ENCODE measurements at regions not wholly inside any gene's neighbourhood (a gene's known extent, or its start where the extent isn't known, plus 50 kb on each side); places are given as distances from the start of the nearest gene placed in this dataset.
"Not testable (repeated sequence)": the region's sequence is repeated elsewhere in the genome, so short reads cannot be mapped to it uniquely, and the experiment has no call there.

DNA sequence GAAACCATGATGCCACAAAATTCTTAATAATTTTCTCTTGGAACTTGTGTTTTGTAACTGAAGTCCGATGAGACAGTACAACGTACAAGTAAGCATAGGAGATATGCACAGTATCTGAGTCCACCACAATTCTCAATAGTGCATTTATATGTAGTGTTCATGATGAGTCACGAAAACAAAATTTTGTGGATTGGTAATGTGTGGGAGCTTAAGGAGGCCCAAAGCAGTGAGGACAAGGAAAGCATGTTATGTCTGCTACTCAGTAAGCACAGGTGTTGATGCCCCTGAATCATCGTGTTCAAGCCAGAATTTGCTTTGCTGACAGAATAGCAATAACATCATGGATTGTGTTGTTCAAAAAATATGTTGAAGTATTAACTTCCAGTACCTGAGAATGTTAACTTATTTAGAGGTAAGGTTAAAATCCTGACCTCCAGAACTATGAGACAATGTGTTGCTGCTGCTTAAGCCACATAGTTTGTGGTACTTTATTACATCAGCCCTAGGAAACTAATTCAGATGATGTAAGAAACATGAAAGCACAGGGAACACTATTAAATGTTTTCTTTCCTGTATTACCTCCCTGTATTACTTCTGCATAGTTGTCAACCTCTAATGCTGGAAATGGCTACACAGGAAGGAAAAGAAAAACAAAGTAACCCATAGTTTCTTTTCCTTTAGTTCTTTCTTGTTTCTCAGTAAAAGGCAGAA lies 201.3 kb downstream of the SLITRK6 start:
- DNase-seq, result no peak

DNA sequence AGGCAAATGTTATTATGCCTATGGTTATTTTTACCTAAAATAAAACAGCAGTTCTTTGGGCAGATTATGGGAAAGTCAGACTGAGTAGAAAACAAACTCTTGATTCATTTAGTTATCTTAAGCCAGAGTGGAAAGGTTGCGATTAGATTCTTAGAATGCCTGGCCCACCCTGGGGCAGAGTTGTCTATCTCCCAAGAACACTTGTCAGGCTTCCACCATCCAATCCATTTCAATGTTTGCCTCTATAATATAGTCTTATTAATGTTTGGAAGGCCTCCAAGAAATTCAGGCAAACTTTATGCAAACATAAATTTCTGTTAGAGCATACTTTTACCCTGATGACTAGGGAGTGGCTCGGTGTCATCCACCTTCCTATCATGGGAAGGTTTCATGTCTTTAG lies 207.0 kb downstream of the SLITRK6 start:
- no peak for DNase-seq

DNA sequence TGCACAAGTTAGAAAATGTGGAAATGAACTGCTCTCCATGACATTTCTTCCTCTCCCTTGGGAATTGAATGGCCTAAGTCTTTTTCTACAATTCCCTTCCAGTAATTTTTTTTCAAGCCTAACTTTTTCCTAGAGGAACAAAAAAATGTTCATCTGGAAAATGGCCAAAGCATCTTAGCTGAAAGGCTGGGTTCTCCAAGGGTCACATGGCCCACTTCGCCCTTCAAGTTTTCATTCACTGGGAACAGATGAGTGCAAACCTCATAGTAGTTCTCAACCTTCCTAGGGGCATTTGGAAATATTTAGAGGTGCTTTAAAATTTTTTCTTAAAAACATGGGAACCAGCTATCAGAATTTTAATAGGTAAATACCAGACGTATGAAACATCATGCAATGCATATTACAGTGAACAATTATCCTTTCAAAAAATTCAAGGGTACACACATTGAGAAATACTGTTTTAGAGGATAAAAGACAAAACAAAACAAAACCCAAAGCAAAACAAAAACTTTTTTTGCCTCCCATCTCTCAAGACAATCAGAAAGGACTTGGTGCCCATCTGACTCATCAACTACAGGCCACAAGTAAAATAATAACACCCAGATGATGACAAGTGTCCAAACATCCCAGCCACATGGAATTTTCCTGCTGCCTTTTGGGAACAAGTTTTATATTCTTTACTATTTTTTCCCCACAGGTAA lies 208.8 kb downstream of the SLITRK6 start:
- no peak for DNase-seq

DNA sequence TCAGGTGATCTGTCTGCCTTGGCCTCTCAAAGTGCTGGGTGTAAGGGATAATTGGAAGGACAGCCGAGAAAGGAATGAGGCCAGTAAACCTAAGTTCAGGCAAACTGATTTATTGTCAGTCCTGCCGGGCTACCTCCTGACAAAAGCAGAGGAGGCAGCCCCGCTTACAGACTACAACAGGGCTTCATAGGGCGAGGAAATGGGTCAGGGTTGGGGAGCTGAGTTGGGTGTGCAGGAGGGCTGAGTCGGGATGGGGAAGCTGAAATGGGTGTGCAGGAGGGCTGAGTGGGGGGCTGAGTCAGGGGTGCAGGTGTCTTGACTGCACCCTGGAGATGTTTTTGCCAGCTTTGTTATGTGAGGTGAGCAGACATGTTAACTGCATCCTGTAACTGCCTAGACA lies 210.2 kb downstream of the SLITRK6 start:
- DNase-seq, result no peak

DNA sequence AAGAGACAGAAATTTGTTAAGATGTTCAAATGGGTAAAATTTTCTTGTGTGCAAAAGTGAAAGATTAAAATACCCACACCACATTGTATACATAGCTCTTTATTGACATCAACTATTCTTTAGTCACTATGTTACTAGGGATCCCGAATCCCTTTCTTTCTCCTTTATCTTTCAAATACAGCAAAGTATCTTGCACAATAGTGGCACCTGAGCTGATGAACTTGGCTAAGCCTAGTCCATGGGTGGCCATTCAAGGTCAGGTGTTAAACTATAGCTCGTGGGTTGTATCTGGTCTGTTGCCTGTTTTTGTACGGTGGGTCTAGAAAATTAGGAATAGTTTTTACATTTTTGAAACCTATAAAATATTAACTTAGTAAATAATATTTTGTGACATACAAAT lies 210.9 kb downstream of the SLITRK6 start:
- no peak for DNase-seq

DNA sequence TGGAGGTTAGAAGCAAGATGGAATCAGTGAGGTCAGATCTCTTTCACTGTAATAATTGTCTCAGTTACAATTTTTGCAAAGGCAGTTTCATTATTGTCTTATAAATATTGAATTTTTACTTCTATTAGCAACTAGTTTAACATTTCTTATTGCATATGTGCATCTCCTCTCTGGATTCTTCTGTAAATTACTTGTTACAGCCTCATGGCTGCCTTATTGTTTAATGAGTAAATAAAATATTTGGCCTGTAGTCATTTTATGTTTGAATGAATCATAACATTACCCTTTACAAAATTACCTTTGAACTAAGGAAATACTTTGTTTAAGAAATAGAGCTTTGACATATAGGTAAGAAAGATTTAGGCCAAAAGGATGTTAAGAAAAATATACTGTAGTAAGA lies 212.4 kb downstream of the SLITRK6 start:
- no peak for DNase-seq

DNA sequence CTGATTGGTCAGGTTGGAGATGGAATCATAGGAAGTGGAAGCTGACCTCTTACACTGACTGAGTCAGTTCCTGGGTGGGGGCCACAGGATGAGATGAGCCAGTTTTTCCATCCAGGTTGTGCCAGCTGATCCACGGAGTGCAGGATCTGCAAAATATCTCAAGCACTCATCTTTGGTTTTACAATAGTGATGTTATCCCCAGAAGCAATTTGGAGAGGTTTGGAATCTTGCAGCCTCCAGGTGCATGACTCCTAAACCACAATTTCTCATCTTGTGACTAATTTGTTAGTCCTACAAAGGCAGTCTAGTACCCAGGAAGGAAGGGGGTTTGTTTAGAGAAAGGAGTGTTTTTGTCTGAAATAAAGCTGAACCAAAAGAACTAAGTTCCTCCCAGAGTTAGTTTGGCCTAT lies 212.8 kb downstream of the SLITRK6 start:
- DNase-seq, result no peak

DNA sequence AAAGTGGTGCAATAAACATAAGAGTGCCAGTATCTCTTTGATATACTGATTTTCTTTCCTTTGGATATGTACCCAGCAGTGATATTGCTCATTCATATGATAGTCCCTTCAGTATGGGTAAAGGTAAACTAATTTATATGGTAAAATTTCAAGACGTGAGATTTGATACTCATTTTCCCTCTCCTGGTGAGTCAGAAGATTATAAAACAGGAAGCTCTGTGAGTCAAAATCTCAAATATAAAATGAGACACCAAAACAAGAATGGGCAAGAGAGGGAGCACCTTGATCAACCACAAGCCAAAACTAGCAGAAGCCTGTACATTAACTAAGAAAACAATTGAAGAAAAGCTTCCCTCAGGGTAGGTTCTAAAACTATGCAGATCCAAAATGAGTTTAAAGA lies 216.3 kb downstream of the SLITRK6 start:
- no peak for DNase-seq

DNA sequence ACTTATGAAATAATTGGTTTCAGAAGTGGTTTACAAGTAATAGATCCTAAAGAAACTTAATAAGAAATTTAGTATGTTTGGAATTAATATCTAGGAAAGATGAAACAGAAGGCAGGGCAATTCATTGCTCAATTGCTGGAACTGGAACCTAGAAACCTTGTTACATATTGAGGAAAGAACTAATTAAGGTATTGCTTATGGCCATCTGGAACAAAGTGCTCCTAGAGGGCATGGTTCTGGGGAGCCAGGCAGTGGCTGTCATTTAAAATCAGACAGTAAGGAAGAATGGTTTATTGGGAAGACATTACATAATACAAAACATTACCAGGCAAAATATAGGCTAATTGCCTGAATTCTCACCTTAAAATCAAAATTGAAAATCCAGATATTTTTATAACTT lies 224.1 kb downstream of the SLITRK6 start:
- DNase-seq, result no peak

DNA sequence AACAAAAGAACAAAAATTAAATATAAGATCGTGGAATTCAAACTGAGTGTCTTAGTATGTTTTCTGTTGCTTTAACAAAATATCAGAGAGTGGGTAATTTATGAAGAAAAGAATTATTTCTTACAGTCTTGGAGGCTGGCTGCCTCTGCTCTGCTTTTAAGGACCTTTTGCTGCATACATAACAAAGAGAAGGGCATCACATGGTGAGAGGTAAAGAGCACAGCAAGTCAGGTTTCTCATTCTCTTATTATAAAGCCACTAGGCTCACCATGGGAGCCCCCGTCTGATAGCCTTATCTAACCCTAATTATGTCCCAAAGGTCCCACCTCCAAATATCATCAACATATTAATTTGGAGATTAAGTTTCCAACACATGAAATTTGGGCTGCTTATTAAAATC lies 231.3 kb downstream of the SLITRK6 start:
- no peak for DNase-seq

DNA sequence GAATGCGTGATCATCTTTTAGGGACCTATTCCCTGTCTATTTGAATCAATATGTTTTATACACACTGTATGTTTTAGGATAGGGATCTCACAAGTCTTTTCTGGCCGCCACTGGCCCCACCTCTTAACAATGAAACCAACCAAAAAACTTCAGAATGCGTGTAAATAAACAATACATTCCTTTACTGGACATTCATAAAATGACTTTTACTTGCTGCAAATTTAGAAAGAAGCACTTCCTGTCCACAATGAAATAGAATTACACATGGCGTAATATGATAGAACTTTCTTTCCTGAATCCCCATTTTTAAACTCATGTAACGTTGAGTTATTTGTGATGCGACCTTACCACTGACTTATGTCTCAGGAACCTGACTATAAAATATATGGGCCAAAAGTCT lies 233.6 kb downstream of the SLITRK6 start:
- no peak for DNase-seq

DNA sequence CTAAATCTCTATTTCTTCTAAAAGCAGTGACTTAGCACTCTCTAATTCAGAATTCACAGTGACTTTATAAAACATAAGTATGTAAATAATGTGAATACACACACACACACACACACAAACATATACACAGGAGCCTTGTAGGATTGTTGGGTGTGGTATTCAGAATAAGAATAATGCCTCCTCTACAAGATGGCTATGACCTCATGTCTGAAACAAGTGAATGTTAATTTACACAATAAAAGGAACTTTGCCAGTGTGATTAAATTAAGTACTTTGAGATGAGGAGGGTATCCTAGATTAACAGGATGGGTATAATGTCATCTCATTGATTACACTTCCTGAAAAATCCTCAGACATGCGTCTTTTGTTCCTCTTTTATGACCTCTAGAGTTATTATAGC lies 234.6 kb downstream of the SLITRK6 start:
- no peak for DNase-seq

DNA sequence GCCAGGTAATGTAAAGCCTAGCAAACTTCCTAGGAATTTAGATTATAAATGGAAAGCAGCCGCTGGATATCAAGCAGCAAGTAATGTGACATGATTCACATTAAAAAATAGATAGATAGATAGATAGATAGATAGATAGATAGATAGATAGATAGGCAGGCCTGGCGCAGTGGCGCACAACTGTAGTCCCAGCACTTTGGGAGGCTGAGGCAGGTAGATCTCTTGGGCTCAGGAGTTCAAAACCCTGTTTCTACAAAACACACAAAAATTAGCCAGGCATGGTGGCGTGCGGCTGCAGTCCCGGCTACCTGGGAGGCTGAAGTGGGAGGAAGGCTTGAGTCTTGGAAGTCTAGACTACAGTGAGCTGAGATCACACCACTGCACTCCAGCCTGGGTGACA lies 236.9 kb downstream of the SLITRK6 start:
- no peak for DNase-seq

DNA sequence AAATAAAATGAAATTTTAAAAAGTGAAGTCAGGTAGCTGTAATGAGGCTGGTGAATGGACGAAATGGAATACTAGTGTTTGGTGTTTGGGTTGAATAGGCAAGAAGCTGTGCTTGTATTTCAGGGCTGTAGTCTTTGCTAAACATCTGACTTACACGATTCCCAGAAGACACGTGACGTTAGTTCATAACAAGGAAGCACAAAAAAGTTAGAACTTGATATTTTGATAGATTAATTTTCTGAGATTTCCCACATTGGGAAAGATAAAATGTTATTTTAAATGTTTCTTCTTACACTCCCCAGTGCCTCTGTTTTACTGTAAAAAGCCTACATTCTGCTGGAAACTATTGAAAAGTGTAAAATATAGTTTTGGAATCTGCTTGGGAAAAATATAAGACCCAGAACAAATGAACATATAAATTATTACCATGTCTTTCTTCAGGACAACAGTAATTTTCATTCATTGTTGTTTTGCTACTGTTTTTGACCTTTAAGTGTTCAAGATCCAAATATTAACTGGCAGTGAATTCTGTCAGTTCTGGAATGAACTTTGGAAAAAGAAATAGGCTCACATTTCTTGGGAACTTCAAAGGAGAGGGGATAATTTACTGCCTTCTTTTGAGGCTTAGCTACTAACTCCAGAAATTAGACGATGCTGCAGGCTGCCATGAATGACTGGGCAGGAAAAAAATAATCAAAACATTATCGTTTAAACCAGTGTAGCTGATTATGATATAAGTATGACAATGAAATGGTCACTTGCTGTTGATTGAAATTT lies 241.3 kb downstream of the SLITRK6 start:
- DNase-seq, result no peak

DNA sequence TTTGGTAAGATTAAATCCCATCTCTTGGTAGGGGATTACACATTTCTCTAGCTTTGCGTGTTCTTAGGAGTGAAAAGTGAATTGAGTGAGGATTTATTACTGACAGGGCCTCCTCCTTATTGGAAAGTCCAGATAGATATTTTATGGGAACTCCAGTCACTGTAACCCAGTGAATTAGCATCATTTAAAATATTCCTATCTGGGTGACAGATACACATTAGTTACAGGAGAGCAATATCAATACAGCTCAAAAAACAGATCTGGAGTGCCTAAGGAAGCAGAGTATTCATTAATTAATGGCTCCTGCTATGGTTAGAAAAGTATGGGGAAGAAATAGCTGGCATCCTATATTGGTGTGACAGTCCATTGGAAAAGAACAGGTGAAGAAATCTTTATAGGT lies 248.2 kb downstream of the SLITRK6 start:
- no peak for DNase-seq

DNA sequence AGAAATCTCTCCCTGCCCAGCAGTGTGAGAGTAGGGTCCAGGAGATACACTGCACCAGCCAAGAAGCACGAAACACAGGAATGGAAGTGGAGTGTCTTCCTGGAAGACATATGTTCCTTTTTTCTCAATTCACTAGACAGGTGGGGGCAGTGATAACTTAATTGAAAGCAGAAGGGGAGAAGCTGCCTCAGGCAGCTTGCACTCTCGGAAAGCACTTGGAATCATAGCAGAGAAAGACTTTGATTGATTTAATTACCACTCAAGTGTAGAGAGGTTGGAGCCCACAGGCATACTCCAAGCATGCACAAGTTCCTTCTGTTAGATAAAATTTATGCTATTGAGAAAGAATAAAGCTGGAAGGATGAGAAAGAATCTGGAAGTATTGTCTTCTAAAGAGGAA lies 249.4 kb downstream of the SLITRK6 start:
- no peak for DNase-seq

DNA sequence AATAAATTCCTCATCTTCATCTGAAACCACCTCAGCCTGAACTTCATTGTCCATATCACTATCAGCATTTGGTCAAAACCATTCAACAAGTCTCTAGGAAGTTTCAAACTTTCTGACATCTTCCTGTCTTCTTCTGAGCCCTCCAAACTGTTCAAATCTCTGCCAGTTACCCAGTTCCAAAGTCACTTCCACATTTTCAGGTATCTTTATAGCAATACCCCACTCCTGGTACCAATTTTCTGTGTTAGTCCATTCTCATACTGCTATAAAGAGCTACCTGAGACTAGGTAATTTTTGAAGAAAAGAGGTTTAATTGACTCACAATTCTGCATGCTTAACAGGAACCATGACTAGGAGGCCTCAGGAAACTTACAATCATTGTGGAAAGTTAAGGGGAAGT lies 250.4 kb downstream of the SLITRK6 start:
- not testable (repeated sequence) for DNase-seq

DNA sequence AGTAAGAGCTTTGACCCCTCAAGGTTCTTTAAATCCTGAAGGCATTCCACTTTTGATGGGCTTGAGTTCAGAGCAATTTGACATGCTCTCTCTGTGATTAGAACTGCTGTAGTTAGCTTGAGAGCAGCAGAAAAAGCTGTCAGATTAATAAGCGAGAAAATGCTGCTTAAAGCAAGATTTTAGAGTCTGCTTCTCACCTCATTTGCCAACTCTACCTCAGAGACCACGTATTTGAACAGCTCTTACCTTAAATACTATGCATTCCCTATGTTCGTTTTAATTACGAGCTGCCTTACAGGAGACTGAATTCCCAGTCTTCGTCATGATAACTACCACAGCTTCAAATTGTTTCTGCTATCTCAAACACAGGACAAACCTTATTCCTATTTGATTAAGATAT lies 253.4 kb downstream of the SLITRK6 start:
- no peak for DNase-seq

DNA sequence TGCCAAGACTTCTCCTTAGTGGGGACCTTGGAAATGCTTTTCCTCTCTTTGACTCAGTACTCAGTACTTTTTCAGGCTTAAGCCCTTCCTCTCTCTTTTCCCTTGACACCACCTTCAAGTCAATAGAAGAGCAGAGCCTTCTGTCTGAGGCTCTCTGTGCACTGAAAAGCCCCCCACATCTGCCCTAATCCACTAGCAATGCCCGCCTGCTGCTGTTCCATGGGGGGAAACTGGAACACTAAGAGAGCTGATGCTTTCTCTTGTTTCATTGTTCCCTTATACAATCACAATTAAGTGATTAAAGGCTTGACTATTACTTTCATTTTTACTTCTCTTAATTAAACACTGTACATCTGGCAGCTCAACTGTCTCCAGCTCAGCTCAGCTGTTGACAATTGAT lies 254.5 kb downstream of the SLITRK6 start:
- no peak for DNase-seq

DNA sequence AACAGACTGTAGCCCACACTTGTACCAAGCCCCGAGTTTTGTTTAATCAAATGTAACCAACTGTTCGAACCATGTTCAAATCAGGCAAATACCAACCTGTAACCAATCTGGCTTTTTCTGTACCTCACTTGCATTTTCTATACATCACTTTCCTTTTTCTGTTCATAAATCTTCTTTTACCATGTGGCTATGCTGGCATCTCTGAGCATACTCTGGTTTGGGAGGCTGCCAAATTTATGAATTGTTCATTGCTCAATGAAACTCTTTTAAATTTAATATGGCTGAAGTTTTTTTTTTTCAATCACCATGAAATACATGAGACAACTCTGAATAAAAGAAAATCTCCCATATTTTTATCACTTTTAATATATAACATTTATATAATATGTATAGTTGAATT lies 256.1 kb downstream of the SLITRK6 start:
- no peak for DNase-seq

DNA sequence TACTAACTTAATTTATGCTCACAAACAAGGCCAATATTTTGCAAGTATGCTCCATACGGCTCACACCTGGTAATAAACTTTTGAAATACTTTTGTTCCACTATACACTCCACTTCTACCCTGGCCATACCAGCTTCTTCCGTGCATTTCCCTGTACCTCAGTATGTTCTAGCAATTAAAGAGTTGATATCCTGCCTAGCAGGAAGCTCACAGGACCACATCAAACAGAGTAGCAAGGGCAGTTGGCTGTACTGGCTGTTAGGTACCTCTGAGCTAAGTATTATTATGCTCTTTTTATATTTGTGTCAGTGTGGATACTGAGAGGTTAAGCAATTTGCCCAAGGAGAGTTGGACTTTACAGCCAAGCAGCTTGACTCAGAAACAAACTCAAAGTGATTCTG lies 257.7 kb downstream of the SLITRK6 start:
- DNase-seq, result no peak

DNA sequence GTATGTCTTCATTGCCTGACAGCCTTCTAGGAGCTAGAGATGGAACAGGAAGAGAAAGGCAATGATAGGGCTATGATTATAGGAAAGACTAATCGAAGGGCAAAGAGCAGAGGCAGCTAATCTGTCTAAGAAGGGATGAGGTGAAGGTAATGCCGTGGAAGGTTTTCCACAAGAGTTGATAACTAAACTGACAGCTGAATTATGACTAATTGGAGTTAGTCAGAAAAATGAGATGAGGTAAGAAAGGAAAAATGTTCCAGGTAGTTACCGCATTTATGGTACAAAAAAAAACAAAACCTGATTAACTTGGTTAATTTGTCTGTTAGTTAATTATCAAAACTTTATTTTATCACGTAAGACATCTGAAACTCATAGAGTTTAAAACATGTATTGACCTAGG lies 260.3 kb downstream of the SLITRK6 start:
- no peak for DNase-seq

DNA sequence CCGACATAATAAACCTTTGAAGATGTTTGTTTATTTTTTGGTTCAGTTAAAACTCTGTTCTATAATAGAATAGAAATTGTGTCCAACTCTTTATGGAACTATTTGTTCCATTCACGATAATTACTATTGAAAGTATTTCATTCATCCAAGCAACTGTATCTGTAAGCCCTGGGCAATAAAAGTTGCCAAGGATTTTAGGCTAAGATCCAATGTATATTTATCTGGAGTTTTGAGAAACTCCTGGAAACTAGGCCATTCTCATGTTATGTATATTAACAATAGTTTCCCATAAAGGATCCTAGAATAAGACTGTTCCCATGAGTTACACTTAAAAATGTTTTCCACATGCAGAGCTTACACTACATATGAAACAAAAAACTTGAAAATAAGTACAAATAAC lies 261.6 kb downstream of the SLITRK6 start:
- no peak for DNase-seq

DNA sequence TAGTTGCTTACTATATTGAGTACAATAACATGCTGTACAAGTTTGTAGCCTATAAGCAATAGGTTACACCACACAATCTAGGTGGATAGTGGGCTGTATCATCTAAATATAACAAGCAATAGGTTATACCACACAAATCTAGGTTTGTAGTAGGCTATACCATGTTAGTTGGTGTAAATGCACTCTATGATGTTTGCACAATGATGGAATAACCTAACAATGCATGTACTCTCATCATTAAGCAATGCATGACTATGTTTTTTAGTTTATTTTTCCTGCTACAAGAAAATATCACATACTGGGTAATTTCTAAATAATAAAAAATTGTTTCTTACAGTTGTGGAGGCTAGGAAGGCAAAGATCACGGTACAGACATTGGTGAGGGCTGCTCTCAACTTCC lies 262.5 kb downstream of the SLITRK6 start:
- no peak for DNase-seq
